ENCODE measurements at regions not wholly inside any gene's neighbourhood (a gene's known extent, or its start where the extent isn't known, plus 50 kb on each side); places are given as distances from the start of the nearest gene placed in this dataset.
"Not testable (repeated sequence)": the region's sequence is repeated elsewhere in the genome, so short reads cannot be mapped to it uniquely, and the experiment has no call there.

- ATAC-seq (no peak), DNase-seq (no peak)
- peaks cover 4% of the 10 kb centered on the region for H3K9me3 Mint-ChIP-seq (ENCODE audit: low read depth)
- H3K4me1 Mint-ChIP-seq, result no peaks in the 10 kb centered on the region
- no peak overlapping the region for H3K4me3 Mint-ChIP-seq
- no peak overlapping the region for H3K27ac Mint-ChIP-seq
- CTCF ChIA-PET, result no interaction called here
- H3K27me3 Mint-ChIP-seq, result no peaks in the 10 kb centered on the region
- no peaks in the 10 kb centered on the region for H3K36me3 Mint-ChIP-seq
Observed at GRCh38 chr2:3899536-3900155, 196.3 kb downstream of the DCDC2C start.

GRCh38 chr2:3902131-3902530 is 198.8 kb downstream of the DCDC2C start:
- Mint-ChIP-seq H3K27me3 (no peaks in the 10 kb centered on the region), H3K4me3 (no peak overlapping the region), H3K4me1 (no peaks in the 10 kb centered on the region), H3K27ac (no peak overlapping the region), H3K36me3 (no peaks in the 10 kb centered on the region), H3K9me3 (ENCODE audit: low read depth) (peaks cover 5% of the 10 kb centered on the region)
- ATAC-seq, result no peak
- CTCF ChIA-PET, result no interaction called here
- no peak for DNase-seq

GRCh38 chr2:3904061-3904460 is 200.7 kb downstream of the DCDC2C start:
- Mint-ChIP-seq H3K9me3 (ENCODE audit: low read depth) (peaks cover 10% of the 10 kb centered on the region), H3K4me3 (no peak overlapping the region), H3K36me3 (no peaks in the 10 kb centered on the region), H3K27ac (no peak overlapping the region), H3K4me1 (no peaks in the 10 kb centered on the region), H3K27me3 (no peaks in the 10 kb centered on the region)
- DNase-seq (no peak), ATAC-seq (no peak)
- CTCF ChIA-PET, result no interaction called here

- H3K27me3 Mint-ChIP-seq, CTCF ChIA-PET, H3K36me3 Mint-ChIP-seq, ATAC-seq, DNase-seq, H3K27ac Mint-ChIP-seq, H3K4me1 Mint-ChIP-seq, H3K4me3 Mint-ChIP-seq: not testable (repeated sequence)
- H3K9me3 Mint-ChIP-seq (ENCODE audit: low read depth), result peaks cover 12% of the 10 kb centered on the region
Observed at GRCh38 chr2:3908498-3908897, 205.1 kb downstream of the DCDC2C start.

DNA sequence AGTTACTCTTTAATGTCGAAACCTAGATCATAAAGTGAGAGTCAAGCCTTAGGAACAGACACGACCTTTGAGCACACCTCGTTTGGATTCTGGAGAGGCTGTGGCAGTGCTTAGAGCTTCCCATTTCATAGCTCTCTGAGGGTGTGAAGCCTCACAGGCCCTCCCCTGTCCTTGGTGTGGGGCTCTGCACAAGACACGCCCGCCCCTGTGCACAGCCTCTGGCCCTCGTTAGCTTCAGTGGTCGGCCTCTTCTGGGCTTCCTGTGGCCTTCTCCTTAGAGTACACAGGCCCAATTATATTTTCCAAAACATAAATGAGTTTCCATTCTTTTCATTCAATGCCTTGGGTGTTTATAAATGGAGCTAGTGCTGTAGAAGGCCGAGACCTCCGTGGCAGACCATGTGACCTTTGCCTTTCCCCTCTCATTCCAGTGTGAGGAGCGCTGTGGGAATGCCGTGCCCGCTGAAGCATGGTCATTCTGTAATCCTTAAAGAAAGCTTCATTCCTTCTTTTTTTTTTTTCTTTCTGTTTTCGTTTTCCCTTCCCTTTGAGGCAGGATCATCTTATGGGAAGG is 208.6 kb downstream of the DCDC2C start:
- Mint-ChIP-seq H3K9me3 (ENCODE audit: low read depth) (peaks cover 7% of the 10 kb centered on the region), H3K36me3 (no peaks in the 10 kb centered on the region), H3K4me3 (no peak overlapping the region), H3K27ac (no peak overlapping the region), H3K27me3 (no peaks in the 10 kb centered on the region), H3K4me1 (no peaks in the 10 kb centered on the region)
- CTCF ChIA-PET, result no interaction called here
- ATAC-seq (no peak), DNase-seq (no peak)

GRCh38 chr2:3913166-3913565 is 209.8 kb downstream of the DCDC2C start:
- CTCF ChIA-PET, result no interaction called here
- no peak for ATAC-seq
- Mint-ChIP-seq H3K27me3 (no peaks in the 10 kb centered on the region), H3K4me1 (no peaks in the 10 kb centered on the region), H3K9me3 (ENCODE audit: low read depth) (peaks cover 5% of the 10 kb centered on the region), H3K36me3 (no peaks in the 10 kb centered on the region), H3K27ac (no peak overlapping the region), H3K4me3 (no peak overlapping the region)
- no peak for DNase-seq

DNA sequence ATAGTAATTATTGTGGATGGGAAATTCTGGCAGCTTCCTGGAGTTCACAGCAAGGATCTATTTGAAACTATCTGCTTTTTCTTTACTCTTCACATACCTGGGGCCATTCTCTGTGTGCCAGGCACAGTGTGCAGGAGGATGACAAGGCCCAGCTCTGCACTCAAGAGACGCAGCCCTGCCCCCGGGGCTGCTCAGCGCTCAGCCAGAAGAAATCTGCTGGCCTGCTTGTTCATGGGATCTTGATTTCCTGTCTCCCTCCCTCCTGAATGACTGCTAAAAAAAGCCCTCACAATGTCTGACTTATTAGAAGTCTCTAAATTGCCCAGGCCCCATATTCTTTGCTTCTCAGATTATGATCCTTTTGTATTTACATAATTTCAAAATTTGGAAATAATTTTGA is 210.9 kb downstream of the DCDC2C start:
- ATAC-seq (no peak), DNase-seq (no peak)
- CTCF ChIA-PET, result no interaction called here
- Mint-ChIP-seq H3K36me3 (no peaks in the 10 kb centered on the region), H3K27me3 (no peaks in the 10 kb centered on the region), H3K4me3 (no peak overlapping the region), H3K4me1 (no peaks in the 10 kb centered on the region), H3K9me3 (ENCODE audit: low read depth) (peaks cover under 1% of the 10 kb centered on the region), H3K27ac (no peak overlapping the region)

DNA sequence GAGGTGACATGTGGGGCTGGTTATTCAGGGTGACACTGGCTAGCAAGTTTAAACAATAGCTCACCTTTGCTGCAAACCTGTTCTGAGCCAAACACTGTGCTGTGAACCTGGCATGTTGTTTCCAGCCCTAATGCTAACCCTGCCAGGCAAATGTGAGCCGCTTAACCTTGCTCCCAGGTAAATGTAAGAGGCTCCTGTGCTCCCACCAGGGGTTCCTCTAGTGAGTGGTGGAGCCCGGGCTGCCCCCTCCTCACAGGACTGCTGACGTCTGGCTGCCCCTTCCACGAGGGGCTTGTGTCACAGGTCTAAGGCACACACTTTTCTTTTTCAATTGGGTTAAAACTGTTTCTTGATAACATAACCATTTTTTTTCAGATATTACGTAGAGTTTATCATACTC is 223.7 kb downstream of the DCDC2C start:
- Mint-ChIP-seq H3K4me3 (no peak overlapping the region), H3K36me3 (no peaks in the 10 kb centered on the region), H3K9me3 (ENCODE audit: low read depth) (peaks cover 6% of the 10 kb centered on the region), H3K4me1 (no peaks in the 10 kb centered on the region), H3K27me3 (no peaks in the 10 kb centered on the region), H3K27ac (no peak overlapping the region)
- DNase-seq (no peak), ATAC-seq (no peak)
- CTCF ChIA-PET, result no interaction called here

DNA sequence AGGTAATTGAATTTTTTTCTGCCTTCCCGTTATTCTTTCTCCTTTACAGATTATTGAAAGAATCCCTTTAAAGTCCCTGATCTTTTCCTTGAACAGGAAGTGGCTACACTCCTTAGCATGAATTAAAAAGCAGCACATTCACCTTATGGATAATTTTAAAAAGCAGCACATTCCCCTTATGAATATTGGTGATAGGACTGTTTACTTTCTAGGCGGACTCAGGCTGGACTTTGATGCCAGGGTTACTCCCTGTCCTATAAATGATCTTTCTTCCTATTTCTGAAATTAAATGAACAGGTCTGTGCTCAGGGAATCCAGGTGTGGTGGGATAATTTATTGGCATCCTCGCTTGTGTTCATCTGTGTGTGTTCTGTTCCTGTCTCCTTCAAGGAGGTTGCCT is 226.0 kb downstream of the DCDC2C start:
- Mint-ChIP-seq H3K36me3 (no peaks in the 10 kb centered on the region), H3K27ac (no peak overlapping the region), H3K4me3 (no peak overlapping the region), H3K4me1 (no peaks in the 10 kb centered on the region), H3K27me3 (no peaks in the 10 kb centered on the region), H3K9me3 (ENCODE audit: low read depth) (peaks cover 9% of the 10 kb centered on the region)
- DNase-seq, result no peak
- no peak for ATAC-seq
- CTCF ChIA-PET, result no interaction called here

GRCh38 chr2:3930246-3930645 is 226.9 kb downstream of the DCDC2C start:
- ATAC-seq (no peak), DNase-seq (no peak)
- CTCF ChIA-PET, result no interaction called here
- Mint-ChIP-seq H3K9me3 (ENCODE audit: low read depth) (peaks cover 9% of the 10 kb centered on the region), H3K27ac (no peak overlapping the region), H3K4me1 (no peaks in the 10 kb centered on the region), H3K36me3 (no peaks in the 10 kb centered on the region), H3K27me3 (no peaks in the 10 kb centered on the region), H3K4me3 (no peak overlapping the region)

DNA sequence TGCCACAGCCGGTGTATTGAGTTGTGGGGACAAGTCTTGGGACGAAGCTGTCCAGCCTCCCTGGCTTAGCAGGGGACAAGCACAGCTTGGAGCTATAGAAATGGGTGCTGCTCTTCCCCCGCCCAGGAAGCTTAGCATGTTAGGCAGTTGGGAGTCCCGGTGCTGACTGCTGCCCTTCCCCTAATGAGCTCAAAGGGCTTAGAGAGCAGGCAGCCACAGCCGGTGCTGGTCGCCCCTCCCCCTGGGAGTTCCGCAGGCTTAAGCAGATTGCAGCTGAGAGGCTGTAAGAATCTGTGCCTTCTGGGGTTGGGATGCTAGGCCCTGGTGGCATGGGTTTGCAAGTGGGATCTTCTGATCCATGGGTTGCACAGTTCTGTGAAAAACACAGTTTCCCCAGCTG is 237.3 kb downstream of the DCDC2C start:
- Mint-ChIP-seq H3K9me3 (ENCODE audit: low read depth) (peaks cover 2% of the 10 kb centered on the region), H3K36me3 (no peaks in the 10 kb centered on the region), H3K27ac (no peak overlapping the region), H3K27me3 (no peaks in the 10 kb centered on the region), H3K4me3 (no peak overlapping the region), H3K4me1 (no peaks in the 10 kb centered on the region)
- CTCF ChIA-PET, result no interaction called here
- no peak for DNase-seq
- no peak for ATAC-seq

GRCh38 chr2:3942841-3943240 is 239.5 kb downstream of the DCDC2C start:
- ATAC-seq, result no peak
- CTCF ChIA-PET, result no interaction called here
- H3K36me3 Mint-ChIP-seq, result no peaks in the 10 kb centered on the region

GRCh38 chr2:3944071-3944470 is 240.7 kb downstream of the DCDC2C start:
- ATAC-seq, result no peak
- no peaks in the 10 kb centered on the region for H3K36me3 Mint-ChIP-seq
- no peaks in the 10 kb centered on the region for H3K27me3 Mint-ChIP-seq
- no peaks in the 10 kb centered on the region for H3K4me1 Mint-ChIP-seq
- peaks cover 7% of the 10 kb centered on the region for H3K9me3 Mint-ChIP-seq (ENCODE audit: low read depth)
- H3K27ac Mint-ChIP-seq, result no peak overlapping the region
- DNase-seq, result no peak
- CTCF ChIA-PET, result no interaction called here
- H3K4me3 Mint-ChIP-seq, result no peak overlapping the region

More at GRCh38 chr2:3942841-3943240, 239.5 kb downstream of the DCDC2C start:
- Mint-ChIP-seq H3K9me3 (ENCODE audit: low read depth) (peaks cover 2% of the 10 kb centered on the region), H3K4me3 (no peak overlapping the region), H3K27me3 (no peaks in the 10 kb centered on the region), H3K4me1 (no peaks in the 10 kb centered on the region), H3K27ac (no peak overlapping the region)
- DNase-seq, result no peak

DNA sequence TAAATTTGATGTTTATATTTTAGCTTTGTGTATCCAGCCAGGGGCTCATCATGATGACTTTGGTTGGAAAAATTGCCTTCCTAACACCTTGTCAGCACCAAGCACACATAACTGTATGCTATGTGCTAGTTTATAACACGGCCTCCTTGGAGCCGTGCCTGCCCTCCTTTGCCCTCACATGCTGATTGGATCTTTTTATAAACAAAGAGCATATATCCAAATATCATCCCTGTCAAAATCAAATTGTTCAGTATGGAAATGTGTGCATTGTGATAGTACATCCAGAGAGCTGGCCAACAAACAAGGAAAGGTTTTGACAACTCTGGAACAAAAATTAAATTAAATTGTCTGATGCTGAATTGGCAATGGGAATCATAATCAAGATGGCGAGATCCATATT is 241.5 kb downstream of the DCDC2C start:
- H3K36me3 Mint-ChIP-seq, result no peaks in the 10 kb centered on the region
- no peak overlapping the region for H3K27ac Mint-ChIP-seq
- CTCF ChIA-PET, result no interaction called here
- DNase-seq (no peak), ATAC-seq (no peak)
- H3K4me1 Mint-ChIP-seq, result no peaks in the 10 kb centered on the region
- H3K27me3 Mint-ChIP-seq, result no peaks in the 10 kb centered on the region
- H3K9me3 Mint-ChIP-seq (ENCODE audit: low read depth), result peaks cover 7% of the 10 kb centered on the region
- no peak overlapping the region for H3K4me3 Mint-ChIP-seq

DNA sequence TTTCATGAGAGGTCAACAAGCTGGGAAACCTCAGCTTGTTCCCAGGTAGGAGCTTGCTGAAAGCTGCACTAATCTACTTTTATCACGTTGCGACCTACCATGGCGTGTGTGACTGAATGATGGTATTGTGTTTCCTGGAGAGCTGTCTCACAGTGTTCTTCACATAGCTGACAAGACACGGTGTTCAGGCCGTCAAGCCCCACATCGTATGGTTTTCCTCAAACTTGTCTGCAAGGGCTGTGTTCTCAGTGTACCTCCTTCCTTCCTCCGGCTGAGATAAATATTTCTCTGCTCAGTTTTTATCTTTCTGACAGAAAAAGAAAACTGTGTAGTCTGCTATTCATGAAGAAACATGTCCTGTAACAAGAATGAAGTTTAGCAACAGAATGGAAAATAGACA is 244.8 kb downstream of the DCDC2C start:
- CTCF ChIA-PET, result no interaction called here
- no peak overlapping the region for H3K27ac Mint-ChIP-seq

More for the DNA sequence above, 244.8 kb downstream of the DCDC2C start:
- H3K9me3 Mint-ChIP-seq (ENCODE audit: low read depth), result peaks cover 10% of the 10 kb centered on the region
- no peaks in the 10 kb centered on the region for H3K4me1 Mint-ChIP-seq
- H3K4me3 Mint-ChIP-seq, result no peak overlapping the region
- ATAC-seq (no peak), DNase-seq (no peak)
- no peaks in the 10 kb centered on the region for H3K27me3 Mint-ChIP-seq
- H3K36me3 Mint-ChIP-seq, result no peaks in the 10 kb centered on the region
